ENCODE measurements at regions not wholly inside any gene's neighbourhood (a gene's known extent, or its start where the extent isn't known, plus 50 kb on each side); places are given as distances from the start of the nearest gene placed in this dataset.

- H3K27me3 ChIP-seq: no peaks in the 10 kb centered on the region
- H3K4me1 ChIP-seq: no peaks in the 10 kb centered on the region
- 76 to 80% methylated on average over 2 of the region's 2 CpGs for WGBS, 2 donors
- no peak for TF ChIP-seq CTCF (IDR thresholded peaks at IDR 0.05)
- peaks cover 0 to under 1% (median 0%) of the 10 kb centered on the region in 11 donors for H3K9me3 ChIP-seq
- no peaks in the 10 kb centered on the region for H3K36me3 ChIP-seq
- no peak overlapping the region for H3K27ac ChIP-seq
- ATAC-seq: no peak
- intact Hi-C loops (cut with DNase I): no loop called here
- DNase-seq: no peak
- no peak overlapping the region for H3K4me3 ChIP-seq
Measured at GRCh38 chr6:54579011-54579410, 267.6 kb upstream of the FAM83B start.

- Histone ChIP-seq H3K27ac (no peak overlapping the region), H3K9me3 (peaks cover 0 to 10% (median 0%) of the 10 kb centered on the region in 11 donors), H3K36me3 (no peaks in the 10 kb centered on the region), H3K4me3 (no peak overlapping the region), H3K4me1 (no peaks in the 10 kb centered on the region), H3K27me3 (no peaks in the 10 kb centered on the region)
- no peak for DNase-seq
- TF ChIP-seq CTCF (IDR thresholded peaks at IDR 0.05): no peak
- intact Hi-C loops (cut with DNase I): no loop called here
- peak in 2 of 8 donors; percentile 64 to 72 for ATAC-seq
Measured at GRCh38 chr6:54586251-54586650, 260.3 kb upstream of the FAM83B start.

- ATAC-seq (no peak), DNase-seq (no peak)
- Histone ChIP-seq H3K27ac (no peak overlapping the region), H3K27me3 (no peaks in the 10 kb centered on the region), H3K4me3 (no peak overlapping the region), H3K9me3 (peaks cover 0 to 10% (median 0%) of the 10 kb centered on the region in 11 donors), H3K4me1 (no peaks in the 10 kb centered on the region), H3K36me3 (no peaks in the 10 kb centered on the region)
- no peak for TF ChIP-seq CTCF (IDR thresholded peaks at IDR 0.05)
- WGBS, 2 donors: 37 to 51% methylated on average over 3 of the region's 3 CpGs
- intact Hi-C loops (cut with DNase I): no loop called here
Measured at GRCh38 chr6:54587277-54587676, 259.3 kb upstream of the FAM83B start.

GRCh38 chr6:54588176-54588575 lies 258.4 kb upstream of the FAM83B start:
- H3K9me3 ChIP-seq: peaks cover 0 to 10% (median 0%) of the 10 kb centered on the region in 11 donors
- TF ChIP-seq CTCF (IDR thresholded peaks at IDR 0.05): no peak
- no peak overlapping the region for H3K4me3 ChIP-seq
- H3K27me3 ChIP-seq: no peaks in the 10 kb centered on the region
- no peak overlapping the region for H3K27ac ChIP-seq
- no peak for ATAC-seq
- 76% methylated on average over 1 of the region's 1 CpG for WGBS, 2 donors
- H3K4me1 ChIP-seq: no peaks in the 10 kb centered on the region
- no peak for DNase-seq
- intact Hi-C loops (cut with DNase I): no loop called here
- no peaks in the 10 kb centered on the region for H3K36me3 ChIP-seq

GRCh38 chr6:54595844-54596243 lies 250.7 kb upstream of the FAM83B start:
- Histone ChIP-seq H3K4me3 (no peak overlapping the region), H3K36me3 (no peaks in the 10 kb centered on the region), H3K4me1 (no peaks in the 10 kb centered on the region), H3K9me3 (no peaks in the 10 kb centered on the region), H3K27ac (no peak overlapping the region), H3K27me3 (no peaks in the 10 kb centered on the region)
- ATAC-seq (no peak), DNase-seq (no peak)
- no peak for TF ChIP-seq CTCF (IDR thresholded peaks at IDR 0.05)
- intact Hi-C loops (cut with DNase I): no loop called here
- WGBS, 2 donors: 74 to 82% methylated on average over 3 of the region's 3 CpGs
